HG03060 (cell line): ENCODE measurements at regions not wholly inside any gene's neighbourhood (a gene's known extent, or its start where the extent isn't known, plus 50 kb on each side); places are given as distances from the start of the nearest gene placed in this dataset.
A peak's percentile ranks its signal among the peaks of the same experiment; 100 is the strongest.

Source experiments
- ATAC-seq: cut with Tn5 transposase; IDR thresholded peaks from one replicate; pipeline ENCODE4 v1.9.1; 2021; ENCODE audit warnings: low read depth, moderate number of reproducible peaks; ENCODE audit not compliant: unreplicated experiment

DNA sequence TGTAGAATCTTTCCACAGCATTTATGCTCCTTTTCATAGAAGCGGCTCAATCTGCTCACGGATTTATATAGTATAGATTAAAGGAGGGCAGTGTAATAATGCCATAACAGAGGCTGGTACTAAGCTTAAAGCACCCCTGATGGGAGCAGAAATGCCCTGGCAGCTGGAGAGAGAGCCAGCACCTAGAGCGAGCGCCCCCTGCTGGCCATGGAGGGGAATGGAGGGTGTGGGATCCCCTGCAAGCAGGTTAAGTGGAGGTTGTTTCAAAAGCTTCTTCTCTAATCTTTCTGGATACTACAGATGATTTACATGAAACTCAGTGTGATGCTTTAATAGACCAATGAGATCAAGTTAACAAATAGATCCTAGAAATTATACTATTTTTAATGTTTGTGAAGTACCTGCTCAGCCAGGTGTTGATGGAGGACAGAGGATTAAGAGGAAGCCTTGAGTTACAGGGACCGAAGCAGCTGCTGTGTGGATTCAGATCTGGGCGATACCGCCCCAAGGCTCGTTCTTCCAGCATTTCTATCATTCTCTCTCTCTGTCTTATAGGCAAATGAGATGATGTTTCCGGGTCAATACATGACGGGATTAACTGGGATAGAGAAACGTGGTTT is 1519.3 kb upstream of the TMEM132C start:
- ATAC-seq, result no peak

DNA sequence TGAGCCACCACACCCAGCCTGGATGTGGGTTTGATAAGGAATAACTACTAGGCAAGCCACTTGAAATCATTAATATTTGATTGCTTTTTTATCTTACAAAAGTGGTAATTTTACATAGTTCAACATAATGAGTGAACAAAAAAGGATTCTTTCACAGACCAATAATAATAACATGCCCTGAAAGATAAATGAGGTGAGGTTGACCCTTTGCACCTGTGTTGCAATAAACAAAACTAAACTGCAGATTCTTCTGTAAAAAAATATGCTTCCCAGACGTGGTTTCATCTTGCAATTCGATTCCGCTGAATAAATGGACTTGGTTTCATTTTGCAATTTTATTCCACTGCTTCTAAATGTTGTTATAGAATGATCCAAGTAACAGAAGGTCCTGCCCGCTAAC is 1514.9 kb upstream of the TMEM132C start:
- ATAC-seq, result no peak

DNA sequence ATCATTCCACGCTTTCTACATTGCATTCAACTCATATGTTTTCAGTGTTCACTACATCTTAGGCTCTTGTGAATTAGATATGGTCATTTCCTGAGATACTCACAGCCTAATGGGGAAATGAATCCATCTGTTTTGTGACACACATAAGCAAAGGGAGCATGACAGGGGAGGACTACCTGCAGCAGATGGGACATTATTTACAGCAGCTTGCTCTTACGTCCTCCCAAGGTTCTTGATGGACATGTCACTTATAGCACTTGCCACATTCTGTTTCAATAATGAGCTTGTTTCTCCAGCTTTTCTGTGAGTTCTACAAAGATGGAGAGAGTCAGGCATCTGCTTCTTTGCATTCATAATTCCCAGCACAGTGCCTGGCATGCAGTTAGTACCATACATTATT is 1509.6 kb upstream of the TMEM132C start:
- no peak for ATAC-seq

DNA sequence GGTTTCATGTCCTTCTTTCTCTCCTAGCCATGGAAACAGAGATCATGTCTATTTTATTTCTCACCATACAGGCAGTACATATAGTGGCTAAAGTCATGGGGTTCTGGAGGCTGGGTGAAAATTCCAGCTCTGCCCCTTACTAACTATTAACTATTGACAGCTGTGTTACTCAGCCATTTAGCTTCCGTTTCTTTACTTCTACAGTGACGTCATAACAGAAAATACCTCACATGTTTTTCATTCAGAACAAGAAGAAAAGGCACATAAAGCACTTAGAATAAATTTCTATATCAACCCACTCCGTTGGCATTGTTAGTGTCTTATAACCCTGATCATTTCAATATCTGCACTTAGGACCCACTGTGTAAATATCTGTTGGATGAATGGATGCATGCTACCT is 1506.9 kb upstream of the TMEM132C start:
- no peak for ATAC-seq

DNA sequence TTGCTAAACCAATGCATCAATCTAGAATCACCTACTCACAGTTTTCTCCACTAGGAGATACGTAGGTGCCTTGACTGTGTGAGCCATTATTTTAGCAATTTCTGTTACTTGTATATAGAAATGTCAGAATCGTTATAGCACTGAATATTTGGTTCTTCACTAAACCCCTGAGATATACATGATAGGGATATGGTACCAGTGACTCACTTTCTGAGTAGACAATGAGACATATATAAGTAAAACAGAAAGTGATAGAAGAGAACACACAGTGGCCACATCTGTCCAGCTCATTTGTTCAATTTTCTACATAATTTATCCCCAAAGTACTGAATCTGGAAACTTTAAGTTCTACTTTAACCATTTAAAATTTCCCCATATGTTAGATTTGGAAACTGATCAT is 1505.5 kb upstream of the TMEM132C start:
- ATAC-seq, result peak; percentile 47

DNA sequence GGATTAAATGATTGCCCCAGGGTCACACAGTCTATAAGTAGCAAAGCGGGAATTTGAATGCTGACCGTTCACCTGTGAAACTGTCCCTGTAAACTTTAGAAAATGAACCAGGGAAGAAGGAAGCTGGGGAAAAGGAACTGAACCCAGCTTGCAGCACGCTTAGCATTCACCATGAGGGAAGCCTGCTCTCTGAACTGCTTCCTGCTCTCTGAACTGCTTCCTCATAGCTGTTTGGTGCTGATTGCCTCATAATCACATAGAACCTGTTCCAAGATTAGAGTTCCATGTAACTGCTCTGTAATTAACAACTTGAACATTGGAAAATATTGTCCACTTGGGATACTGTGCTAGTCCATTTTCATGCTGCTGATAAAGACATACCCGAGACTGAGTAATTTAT is 1504.8 kb upstream of the TMEM132C start:
- ATAC-seq, result no peak

DNA sequence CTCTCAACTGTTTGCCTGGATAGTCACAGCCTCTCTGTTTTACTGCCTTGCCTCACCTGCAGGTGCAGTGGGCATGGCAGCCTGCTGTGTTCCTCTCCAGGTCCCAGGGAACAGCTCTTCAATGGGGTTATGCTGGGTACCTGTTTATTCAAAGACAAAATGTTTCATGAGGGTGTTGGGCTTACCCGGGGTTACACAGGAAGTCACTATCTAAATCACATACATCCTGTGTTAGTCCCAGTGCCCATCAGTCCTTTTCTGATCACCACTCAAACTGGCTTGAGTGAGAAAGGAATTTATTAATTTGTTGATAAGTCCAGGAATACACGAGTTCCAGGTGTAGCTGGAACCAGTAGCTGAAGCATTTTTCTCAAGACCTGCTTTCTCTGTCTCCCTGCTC is 1503.6 kb upstream of the TMEM132C start:
- no peak for ATAC-seq

DNA sequence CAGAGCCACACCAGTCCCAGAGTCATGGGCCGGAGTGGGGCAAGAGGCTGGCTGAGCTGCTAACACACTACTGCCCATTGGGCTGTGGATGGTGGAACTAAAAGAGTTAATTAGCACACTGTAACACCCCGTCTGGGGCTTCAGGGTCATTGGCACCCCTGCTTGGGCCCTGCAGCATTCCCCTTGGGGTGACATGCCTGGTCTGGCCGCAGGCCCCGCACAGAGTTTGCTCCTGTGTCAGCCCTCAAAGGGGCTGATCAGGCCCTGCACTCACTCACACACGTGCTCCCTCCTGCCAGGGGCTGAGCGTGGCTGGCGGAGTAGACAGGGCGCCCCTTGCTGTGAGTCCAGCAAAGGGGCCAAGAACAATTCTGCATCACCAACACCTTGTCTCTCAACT is 1499.6 kb upstream of the TMEM132C start:
- ATAC-seq, result no peak

DNA sequence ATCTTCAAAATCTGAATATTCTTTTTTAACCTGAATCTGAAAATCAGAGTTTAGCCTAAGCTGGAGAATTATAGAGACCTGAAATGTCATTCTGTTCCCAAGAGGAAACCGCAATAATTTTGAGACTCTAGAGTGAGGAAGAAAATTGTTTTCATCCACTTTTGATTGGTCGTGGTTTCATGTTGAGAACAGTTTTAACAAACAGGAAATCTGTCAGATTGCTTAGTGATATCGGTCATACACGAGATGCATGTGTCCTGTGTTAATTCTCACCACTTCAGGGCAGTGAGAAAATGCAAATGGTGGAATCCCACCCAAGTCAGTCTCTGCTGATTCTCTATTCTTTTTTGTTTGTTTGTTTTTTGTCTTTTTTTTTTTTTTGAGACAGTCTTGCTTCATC is 1498.5 kb upstream of the TMEM132C start:
- no peak for ATAC-seq

DNA sequence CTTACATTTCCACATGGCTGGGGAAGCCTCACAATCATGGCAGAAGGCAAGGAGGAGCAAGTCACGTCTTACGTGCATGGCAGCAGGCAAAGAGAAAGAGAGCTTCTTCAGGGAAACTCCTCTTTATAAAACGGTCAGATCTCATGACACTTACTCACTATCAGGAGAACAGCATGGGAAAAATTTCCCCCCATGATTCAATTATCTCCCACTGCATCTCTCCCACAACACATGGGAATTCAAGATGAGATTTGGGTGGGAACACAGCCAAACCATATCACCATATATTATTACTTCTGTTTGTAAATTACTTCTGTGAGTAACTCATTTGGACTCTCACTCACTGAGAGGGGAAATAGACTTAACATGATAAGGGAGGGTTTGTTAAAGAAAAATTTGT is 1496.8 kb upstream of the TMEM132C start:
- ATAC-seq, result no peak

DNA sequence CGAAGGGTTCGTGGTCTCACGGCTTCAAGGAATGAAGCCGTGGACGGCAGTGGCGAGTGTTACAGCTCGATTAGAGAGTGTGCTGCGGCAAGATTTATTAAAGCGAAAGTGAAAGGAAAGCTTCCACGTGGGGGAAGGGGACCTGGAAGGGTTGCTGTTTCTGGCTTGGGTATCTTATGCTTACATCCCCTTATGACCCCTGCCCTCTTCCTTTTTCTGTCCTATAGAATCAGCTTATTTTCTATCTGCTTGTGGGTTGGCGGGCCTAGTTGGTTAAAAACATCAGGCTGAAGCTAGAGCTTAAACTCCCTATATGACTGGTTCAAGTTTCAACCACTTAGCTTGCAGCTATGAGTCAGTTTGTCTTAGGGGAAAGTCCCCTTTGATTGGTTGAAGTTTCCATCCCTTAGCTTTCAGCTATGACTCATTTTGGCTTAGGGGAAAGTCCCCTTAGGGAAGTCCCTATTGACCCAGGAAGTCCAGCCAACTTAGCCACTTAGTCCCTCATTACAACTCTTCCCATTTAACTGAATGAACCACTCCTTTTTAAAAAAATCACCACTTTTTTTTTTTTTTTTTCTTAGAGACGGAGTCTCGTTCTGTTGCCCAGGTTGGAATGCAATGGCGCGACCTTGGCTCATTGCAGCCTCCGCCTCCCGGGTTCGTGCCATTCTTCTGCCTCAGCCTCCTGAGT is 1494.7 kb upstream of the TMEM132C start:
- peak; percentile 82 for ATAC-seq

DNA sequence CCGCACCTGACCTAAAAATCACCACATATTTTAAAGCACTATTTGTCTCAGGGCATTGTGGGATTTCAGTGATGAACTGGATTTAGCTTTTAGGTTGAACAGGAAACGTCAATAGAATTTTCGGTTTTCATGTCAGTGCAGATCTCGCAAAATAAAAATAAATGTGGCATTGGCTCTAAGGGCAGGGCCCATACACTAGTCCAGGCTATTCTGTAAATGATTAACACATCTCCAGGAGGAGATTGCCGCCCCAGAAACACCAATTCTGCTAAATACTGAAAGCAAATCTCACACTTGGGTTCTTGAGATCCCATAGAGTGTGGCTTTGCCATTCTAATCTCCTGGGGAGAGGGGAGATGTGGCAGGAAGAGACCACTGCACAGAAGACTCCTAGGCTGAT is 1494.0 kb upstream of the TMEM132C start:
- no peak for ATAC-seq

DNA sequence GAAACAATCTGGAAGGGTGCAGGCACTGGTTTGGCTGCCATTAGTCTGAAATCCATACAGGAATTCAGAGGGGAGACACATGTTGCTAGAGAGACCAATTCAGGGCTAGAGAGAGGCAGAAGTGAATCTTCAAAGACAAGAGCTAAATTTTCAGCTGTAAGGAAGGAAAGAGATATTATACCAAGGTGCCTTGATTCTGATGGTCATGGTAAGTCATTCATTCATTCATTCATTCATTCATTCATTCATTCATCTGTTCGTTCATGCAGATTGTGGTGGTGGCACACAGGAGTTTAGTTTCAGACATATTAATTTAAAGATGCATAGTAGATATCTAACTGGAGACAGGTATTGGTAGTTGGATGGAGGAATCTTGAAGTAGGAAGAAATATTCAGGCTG is 1493.5 kb upstream of the TMEM132C start:
- ATAC-seq, result no peak

DNA sequence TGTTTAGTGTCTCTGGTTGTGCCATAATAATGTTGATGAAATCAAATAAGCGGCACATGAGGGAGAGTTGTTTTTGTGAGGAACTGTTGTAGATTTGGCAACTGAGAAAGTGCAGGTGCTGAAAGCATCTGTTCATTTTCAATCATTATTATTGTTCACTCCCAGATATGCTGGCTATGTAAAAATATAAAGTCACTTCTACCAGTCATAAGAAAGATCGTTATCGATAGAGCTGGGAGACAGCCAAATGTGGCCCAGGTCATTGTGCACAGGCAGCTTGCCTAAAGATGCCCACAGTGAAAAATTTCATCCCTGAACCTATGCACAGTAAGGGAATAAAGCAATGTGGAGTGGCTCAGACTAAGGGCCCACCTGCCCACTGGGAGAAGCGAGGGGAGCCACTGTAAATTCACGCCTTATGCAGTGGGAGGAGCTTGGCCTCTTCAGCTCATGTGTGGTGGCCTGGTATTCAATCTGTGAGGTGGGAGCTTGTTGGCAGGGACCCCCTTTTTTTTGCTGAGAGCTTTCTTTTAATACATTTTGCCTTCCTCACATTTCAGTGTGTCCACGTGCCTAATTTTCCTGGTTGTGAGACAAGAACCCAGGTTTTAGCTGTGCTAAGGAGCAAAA is 1490.8 kb upstream of the TMEM132C start:
- no peak for ATAC-seq

DNA sequence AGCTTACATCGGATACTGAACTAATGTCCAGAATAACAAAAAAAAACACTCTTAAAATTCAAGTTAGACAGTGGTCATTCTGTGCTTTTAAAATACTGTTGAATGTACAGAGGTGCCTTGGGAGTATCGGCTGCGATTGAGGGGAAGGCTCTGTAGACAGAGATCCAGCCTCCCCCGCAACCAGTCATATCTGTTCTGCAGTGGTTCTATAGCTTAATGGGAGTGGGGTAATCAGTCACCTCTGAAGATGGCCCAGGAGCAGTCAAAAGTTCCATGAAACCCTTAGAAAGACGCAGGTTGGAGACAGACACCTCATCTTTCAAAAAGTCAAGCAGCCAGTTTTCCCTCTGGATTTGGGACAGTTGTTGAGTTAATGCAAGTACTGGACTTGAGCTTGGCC is 1486.6 kb upstream of the TMEM132C start:
- no peak for ATAC-seq

DNA sequence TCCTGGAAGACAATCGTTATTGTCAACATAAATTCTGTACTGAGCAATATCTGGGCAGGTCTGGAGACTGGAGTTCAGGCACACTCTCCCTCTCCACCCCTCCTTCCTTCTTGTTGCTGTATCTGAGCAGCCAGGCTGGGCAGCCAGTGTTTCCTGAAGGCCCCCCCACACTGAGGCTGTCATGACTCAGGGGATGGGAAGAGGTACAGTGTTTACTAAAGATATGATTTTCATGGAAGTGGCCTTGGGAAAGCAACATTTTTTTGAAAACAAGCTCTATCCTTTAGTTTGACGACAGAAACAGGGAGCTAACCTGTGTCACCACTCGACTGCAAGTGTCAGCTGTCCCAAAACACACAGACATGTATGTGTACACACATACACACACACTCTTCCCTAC is 1485.4 kb upstream of the TMEM132C start:
- no peak for ATAC-seq

DNA sequence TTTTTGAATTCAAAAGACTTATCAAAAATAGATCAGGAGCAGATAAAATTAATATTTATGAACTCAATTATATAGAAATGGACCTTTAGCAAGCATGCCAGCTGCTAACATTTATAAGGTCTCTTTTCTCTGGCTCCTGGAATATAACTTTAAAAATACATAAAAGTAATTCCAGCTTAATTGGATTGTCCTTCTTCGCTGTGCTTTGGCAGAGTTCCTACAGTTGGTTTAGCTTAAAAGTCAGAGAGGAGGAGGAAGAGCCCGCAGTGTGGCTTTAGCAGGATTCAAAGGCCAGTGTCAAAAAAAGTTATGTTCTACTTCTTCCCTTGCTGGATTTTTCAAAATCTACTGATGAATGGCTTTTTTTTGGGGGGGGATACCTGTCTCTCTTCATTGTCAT is 1484.9 kb upstream of the TMEM132C start:
- no peak for ATAC-seq

DNA sequence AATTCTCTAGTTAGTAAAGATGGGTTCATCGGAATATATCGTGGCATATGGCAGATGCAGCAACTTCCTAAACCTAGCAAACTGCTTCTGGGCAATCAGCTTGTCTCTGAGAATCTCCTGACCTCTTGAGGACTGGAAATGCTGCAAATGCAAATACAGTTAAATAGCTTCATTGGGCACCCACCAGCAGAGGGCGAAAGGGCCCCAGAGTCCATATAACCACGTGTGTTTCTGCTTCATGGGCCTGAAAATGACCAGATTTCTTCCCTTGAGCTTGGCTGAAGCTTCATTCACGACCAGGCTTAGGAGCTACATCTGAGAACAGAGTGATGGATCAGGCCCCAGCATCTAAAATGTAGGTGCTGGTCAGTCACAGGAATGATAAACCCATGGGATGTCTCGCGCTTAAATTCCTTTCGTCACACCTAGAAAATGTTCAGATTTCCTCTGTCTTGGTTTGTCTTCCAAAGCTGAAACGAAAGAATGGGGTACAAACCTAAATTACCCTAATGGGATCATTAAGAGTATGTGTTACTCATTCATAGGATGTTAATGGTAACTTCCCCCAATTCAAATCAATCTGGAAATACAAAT is 1482.5 kb upstream of the TMEM132C start:
- ATAC-seq, result no peak

DNA sequence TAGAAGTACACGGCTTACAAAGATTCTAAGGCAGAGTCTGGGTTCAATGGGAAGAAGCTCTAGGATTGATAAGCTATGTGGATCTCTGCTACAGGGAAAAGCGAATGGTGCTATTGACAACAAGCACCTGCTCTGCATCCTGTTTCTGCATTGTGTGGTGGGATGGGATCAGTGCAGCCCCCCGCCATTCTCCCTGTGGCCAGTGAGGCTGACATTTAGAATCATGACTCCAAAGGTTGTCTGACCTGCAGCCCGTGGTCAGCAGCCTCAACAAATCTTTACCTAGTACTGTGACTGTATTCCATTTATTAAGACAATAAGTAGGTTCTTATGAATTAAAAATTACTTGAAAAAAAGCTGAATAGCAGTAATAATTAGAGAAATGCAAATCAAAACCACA is 1477.0 kb upstream of the TMEM132C start:
- no peak for ATAC-seq

DNA sequence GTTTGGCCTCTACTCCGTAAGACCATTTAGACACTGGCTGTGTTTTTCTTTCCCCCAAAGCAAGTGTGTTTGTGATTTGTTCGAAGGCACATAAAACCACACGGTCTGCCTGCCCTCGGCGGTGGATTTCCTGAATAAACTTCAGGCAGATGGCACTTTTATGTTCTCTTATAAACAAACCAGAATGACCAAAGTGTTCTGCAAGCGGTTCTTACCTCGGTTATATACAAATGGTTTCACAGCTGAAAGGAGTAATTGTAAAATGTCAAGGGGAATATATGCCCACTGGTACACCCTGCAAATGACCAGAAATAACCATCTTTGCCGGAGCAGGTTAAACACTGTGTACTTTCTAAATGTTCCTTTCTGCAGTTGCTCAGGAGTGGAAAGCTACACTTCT is 1475.8 kb upstream of the TMEM132C start:
- ATAC-seq, result no peak

DNA sequence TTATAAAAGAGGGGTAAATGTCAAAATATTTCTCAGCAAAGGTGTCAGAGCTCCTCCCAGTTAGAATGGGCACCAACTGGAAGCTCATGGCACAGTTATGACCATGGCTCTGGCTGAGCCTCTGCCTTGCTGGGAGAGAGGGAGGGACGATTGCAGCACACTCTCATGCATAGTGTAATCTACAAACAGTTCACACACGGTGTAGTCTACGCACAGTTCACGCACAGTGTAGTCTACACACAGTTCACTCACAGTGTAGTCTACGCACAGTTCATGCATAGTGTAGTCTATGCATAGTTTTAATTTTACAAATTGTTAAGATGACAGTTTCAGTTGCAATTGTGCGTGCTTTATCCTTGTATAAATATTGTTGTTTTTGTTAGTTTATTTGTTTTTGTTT is 1474.6 kb upstream of the TMEM132C start:
- ATAC-seq, result no peak

DNA sequence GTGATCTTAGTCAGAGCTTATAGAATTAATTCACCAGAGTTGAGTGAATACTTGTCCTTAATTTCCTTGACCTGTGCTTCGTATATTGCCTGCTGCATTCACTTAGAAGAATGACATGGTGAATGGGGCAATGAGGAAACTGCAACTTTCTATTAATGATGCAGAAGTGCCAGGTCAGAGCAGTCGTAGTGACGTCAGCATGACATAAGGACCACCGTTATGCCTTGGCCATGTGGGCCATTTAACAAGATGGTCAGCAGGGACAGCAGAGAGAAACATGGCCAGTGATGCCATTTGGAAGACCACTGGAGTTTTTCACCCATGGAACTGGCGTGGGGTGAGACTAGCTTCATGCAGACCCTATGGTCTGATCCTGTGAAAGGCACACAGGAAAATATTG is 1469.4 kb upstream of the TMEM132C start:
- ATAC-seq, result no peak
